Karpas-422 (cell line): ENCODE measurements at regions not wholly inside any gene's neighbourhood (a gene's known extent, or its start where the extent isn't known, plus 50 kb on each side); places are given as distances from the start of the nearest gene placed in this dataset.

ENCODE experiments used
- DNase-seq: peaks from one replicate; pipeline ENCODE4 v3.0.0-alpha.2; 2015
- H2AFZ ChIP-seq: fragments of 200-600 bp; sonication (generic); 2 replicates; pipeline ENCODE4 v1.6.1; 2014; ENCODE audit warnings: antibody characterized with exemption, low read length, mixed read lengths
- H3K27ac ChIP-seq: fragments of 200-600 bp; sonication (generic); 2 replicates; pipeline ENCODE4 v1.5.1; 2014; ENCODE audit warnings: mild to moderate bottlenecking, low read length, moderate library complexity
- H3K27me3 ChIP-seq: fragments of 200-600 bp; sonication (generic); 2 replicates; pipeline ENCODE4 v1.6.1; 2014; ENCODE audit warnings: low read length, mixed read lengths
- H3K36me3 ChIP-seq: fragments of 200-600 bp; sonication (generic); 2 replicates; pipeline ENCODE4 v1.6.1; 2014; ENCODE audit warnings: low read length, mixed read lengths; ENCODE audit not compliant: insufficient read depth
- H3K4me1 ChIP-seq: fragments of 200-600 bp; sonication (generic); 2 replicates; pipeline ENCODE4 v1.6.1; 2014; ENCODE audit warnings: mild to moderate bottlenecking, low read length, mixed read lengths
- H3K4me2 ChIP-seq: fragments of 200-600 bp; sonication (generic); 2 replicates; pipeline ENCODE4 v1.6.1; 2014; ENCODE audit warnings: low read length, low read depth, mild to moderate bottlenecking; ENCODE audit not compliant: poor library complexity, severe bottlenecking
- H3K4me3 ChIP-seq: fragments of 200-600 bp; sonication (generic); 2 replicates; pipeline ENCODE4 v1.5.1; 2014; ENCODE audit warnings: mild to moderate bottlenecking, antibody characterized with exemption, low read length, mixed read lengths
- H3K79me2 ChIP-seq: fragments of 200-600 bp; sonication (generic); 2 replicates; pipeline ENCODE4 v1.6.1; 2014; ENCODE audit warnings: mild to moderate bottlenecking, low read length, mixed read lengths
- H3K9ac ChIP-seq: fragments of 200-600 bp; sonication (generic); 2 replicates; pipeline ENCODE4 v1.6.0; 2014; ENCODE audit warnings: low read length
- H3K9me2 ChIP-seq: fragments of 200-600 bp; sonication (generic), shearing (Covaris generic); replicated peaks from 2 replicates; pipeline ENCODE4 v1.6.0; 2014; ENCODE audit warnings: mild to moderate bottlenecking, low read length, moderate library complexity; ENCODE audit not compliant: insufficient read depth
- H3K9me3 ChIP-seq: fragments of 300-700, 200-600 bp; sonication (generic); 2 replicates; pipeline ENCODE4 v1.6.1; 2014; ENCODE audit warnings: low read length, mixed read lengths
- H4K20me1 ChIP-seq: fragments of 200-600 bp; sonication (generic); 2 replicates; pipeline ENCODE4 v1.6.1; 2014; ENCODE audit warnings: mild to moderate bottlenecking, antibody characterized with exemption, low read length, low read depth; ENCODE audit not compliant: insufficient read depth

DNA sequence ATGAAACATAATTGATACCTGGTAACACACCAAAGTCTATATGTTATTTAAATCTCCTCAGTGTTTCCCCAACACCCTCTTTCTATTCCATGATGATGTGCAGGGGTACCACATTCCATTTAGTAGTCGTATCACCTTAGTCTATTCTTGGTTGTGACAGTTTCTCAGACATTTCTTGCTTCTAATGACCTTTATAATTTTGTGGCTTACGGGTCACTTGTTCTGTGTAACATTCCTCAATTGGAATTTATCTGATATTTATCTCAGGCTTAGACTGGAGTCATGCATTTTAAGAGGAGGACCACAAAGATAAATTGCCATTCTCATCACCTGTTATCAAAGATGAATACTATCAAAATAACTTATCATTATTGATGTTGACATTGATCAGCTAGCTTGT, 679.6 kb downstream of the USP25 start:
- Histone ChIP-seq H3K4me2 (no peak overlapping the region), H4K20me1 (no peaks in the 10 kb centered on the region), H3K36me3 (no peaks in the 10 kb centered on the region), H3K79me2 (no peaks in the 10 kb centered on the region), H3K9me2 (no peaks in the 10 kb centered on the region), H3K27me3 (no peaks in the 10 kb centered on the region), H3K4me3 (no peak overlapping the region), H3K4me1 (no peaks in the 10 kb centered on the region), H3K9ac (no peak overlapping the region), H2AFZ (no peak overlapping the region), H3K27ac (no peak overlapping the region), H3K9me3 (peaks cover 10% of the 10 kb centered on the region)
- no peak for DNase-seq

DNA sequence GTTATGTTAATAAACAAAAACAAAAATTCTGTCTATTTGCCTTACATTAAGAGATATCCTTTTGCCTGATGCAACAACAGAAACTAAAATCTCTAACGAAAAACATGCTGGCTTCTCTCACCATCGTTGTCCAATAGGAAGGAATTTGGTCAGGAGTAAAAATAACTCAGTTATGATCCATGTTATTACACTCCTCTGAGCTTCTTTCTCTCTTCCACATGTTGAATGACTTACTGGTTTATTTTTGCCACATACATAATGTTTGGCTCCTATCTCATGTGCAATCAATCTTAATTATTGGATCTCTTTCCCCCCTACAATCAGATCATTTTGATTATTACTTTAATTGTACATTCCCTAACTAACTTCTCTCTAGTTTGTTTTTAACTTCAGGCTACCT, 688.4 kb downstream of the USP25 start:
- Histone ChIP-seq H3K9me3 (peaks cover 12% of the 10 kb centered on the region), H3K79me2 (no peaks in the 10 kb centered on the region), H3K4me2 (no peak overlapping the region), H2AFZ (no peak overlapping the region), H3K9me2 (no peaks in the 10 kb centered on the region), H3K9ac (no peak overlapping the region), H3K36me3 (no peaks in the 10 kb centered on the region), H3K4me3 (no peak overlapping the region), H4K20me1 (no peaks in the 10 kb centered on the region), H3K27me3 (no peaks in the 10 kb centered on the region), H3K27ac (no peak overlapping the region), H3K4me1 (no peaks in the 10 kb centered on the region)
- DNase-seq: no peak

DNA sequence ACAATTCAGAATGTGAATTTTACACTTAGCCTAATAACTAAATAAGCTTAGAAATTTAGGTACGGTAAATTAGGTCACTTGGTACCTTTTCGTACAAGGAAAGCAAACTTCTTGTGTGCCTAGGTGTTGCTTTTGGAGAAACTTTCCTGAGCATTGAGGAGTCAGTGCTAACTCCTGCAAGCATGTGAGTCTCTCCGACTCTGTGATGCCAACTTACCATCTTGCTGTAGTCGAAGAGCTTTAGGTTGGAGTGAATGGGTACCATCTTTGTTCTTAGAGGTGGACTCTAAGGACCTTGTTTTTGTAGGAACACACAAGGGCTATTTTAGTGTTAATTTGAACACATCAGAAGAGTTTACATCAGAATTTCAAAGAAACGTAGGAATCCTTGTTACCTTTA, 688.9 kb downstream of the USP25 start:
- no peaks in the 10 kb centered on the region for H3K27me3 ChIP-seq
- no peak overlapping the region for H3K27ac ChIP-seq
- no peak overlapping the region for H3K4me3 ChIP-seq
- no peaks in the 10 kb centered on the region for H4K20me1 ChIP-seq
- H3K79me2 ChIP-seq: no peaks in the 10 kb centered on the region
- H2AFZ ChIP-seq: no peak overlapping the region
- DNase-seq: no peak
- no peak overlapping the region for H3K9ac ChIP-seq
- no peaks in the 10 kb centered on the region for H3K9me2 ChIP-seq
- peaks cover 12% of the 10 kb centered on the region for H3K9me3 ChIP-seq
- no peak overlapping the region for H3K4me2 ChIP-seq
- no peaks in the 10 kb centered on the region for H3K4me1 ChIP-seq
- no peaks in the 10 kb centered on the region for H3K36me3 ChIP-seq

DNA sequence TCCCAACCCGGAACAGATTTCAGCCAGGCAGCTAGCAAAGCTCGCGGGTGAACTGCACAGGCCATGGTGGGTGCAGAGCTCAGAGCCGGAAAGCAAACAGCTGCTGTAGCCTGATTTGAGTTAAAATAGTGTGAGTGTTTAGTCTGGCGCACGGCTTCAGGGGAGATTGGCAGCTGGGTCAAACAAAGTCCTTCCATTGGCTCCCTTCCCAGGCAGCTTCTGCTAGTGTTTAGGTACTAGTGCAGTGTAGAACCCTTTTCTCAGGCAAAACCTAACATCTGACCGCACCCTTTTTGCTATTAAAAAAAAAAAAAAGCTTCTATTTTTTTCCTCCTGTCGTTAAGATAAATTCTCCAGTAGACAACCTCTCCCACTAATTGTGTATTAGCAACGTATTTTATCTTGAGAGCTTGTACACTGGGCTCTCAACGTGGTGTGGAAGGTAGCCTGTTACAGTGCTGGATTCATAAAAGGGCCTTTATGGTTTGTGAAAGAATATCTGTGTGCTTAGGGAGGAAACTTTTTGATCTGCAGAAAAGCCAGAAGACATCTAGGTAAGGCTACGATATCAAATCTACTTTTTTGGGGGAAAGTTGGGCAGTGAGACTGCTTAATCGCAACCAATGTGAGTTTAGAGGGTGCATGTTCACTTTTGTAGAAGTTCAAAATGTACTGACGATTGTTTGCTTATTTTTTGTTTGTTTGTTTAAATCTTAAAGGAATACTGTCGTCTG, 689.6 kb downstream of the USP25 start:
- H3K36me3 ChIP-seq: no peaks in the 10 kb centered on the region
- H2AFZ ChIP-seq: no peak overlapping the region
- no peaks in the 10 kb centered on the region for H4K20me1 ChIP-seq
- no peak overlapping the region for H3K4me3 ChIP-seq
- H3K4me2 ChIP-seq: no peak overlapping the region
- H3K27me3 ChIP-seq: no peaks in the 10 kb centered on the region
- peaks cover 15% of the 10 kb centered on the region for H3K9me3 ChIP-seq
- DNase-seq: no peak
- H3K9ac ChIP-seq: no peak overlapping the region
- no peaks in the 10 kb centered on the region for H3K4me1 ChIP-seq
- H3K79me2 ChIP-seq: no peaks in the 10 kb centered on the region
- no peak overlapping the region for H3K27ac ChIP-seq
- no peaks in the 10 kb centered on the region for H3K9me2 ChIP-seq

DNA sequence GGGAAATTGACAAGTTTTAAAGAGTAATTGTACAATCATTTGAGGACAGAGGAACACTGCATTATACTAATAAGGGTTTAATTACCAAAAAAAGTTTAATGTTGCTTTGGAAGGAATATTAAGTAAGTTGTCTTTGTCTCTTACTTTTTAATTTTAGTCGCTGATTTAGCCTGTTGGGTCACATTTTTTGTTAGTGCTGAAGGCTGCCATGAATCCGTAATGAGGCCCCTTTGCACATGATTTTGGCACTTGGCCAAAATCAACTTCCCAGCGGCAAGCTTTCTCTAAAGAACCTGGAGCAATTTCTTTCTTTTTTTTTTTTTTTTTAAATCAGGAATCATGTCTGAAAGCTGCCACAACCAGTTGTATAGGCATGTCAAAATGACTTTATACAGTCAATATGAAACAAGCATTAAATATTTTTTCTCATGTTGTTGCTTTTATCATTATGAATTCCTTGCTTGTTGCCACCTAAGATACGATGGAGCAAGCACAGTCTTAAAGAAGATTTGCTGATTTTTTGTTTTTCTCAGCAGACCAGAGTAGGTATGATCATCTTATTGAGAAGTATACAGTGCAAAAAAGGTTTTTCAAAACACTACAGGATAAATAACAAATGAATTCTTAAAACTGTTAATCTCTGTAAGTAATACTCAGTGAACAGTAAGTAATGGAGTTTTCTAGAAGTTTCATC, 690.4 kb downstream of the USP25 start:
- Histone ChIP-seq H4K20me1 (no peaks in the 10 kb centered on the region), H3K79me2 (no peaks in the 10 kb centered on the region), H3K9ac (no peak overlapping the region), H3K4me1 (no peaks in the 10 kb centered on the region), H3K36me3 (no peaks in the 10 kb centered on the region), H2AFZ (no peak overlapping the region), H3K9me2 (no peaks in the 10 kb centered on the region), H3K4me2 (no peak overlapping the region), H3K9me3 (peaks cover 13% of the 10 kb centered on the region), H3K27me3 (no peaks in the 10 kb centered on the region), H3K4me3 (no peak overlapping the region), H3K27ac (no peak overlapping the region)
- DNase-seq: no peak

DNA sequence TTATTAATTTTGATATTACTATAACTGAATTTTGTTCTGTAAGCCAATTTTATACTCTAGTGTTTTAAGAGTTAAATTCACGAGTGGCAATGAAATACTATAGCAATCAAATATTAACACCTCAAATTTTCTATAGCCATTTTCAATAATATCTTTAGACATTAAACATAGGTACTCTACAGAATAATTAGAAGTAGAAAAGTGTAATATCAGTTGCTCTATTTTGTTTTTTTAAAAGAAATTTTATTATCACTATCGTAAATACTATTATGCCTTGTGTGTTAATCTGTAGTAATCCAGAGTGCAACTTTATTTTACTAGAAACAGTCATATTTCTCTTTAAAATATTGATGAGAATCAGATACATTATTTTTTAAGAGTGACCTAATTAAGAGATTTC, 691.2 kb downstream of the USP25 start:
- Histone ChIP-seq H3K27ac (no peak overlapping the region), H3K9me3 (peaks cover 13% of the 10 kb centered on the region), H3K4me2 (no peak overlapping the region), H3K27me3 (no peaks in the 10 kb centered on the region), H3K9ac (no peak overlapping the region), H2AFZ (no peak overlapping the region), H3K36me3 (no peaks in the 10 kb centered on the region), H3K9me2 (no peaks in the 10 kb centered on the region), H4K20me1 (no peaks in the 10 kb centered on the region), H3K4me1 (no peaks in the 10 kb centered on the region), H3K79me2 (no peaks in the 10 kb centered on the region), H3K4me3 (no peak overlapping the region)
- no peak for DNase-seq

DNA sequence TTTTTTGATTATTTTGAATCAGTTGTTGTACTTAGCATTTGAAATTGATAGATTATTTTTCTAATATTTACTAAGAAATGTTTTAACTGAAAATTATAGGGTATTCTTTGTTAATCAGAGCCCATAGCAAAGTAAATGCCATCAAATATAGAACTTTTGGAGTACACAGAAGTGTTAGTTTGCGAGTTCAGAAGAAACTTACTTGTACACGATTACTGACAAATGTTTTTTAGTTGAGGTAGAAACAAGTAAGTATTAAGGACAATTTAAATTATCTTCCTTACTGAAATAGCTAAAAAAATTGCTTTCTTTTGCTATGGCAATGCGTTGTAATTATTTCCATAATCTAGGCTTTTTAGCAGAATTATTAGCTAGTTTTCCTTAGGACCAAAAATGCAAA, 692.2 kb downstream of the USP25 start:
- Histone ChIP-seq H4K20me1 (no peaks in the 10 kb centered on the region), H3K4me3 (no peak overlapping the region), H3K27me3 (no peaks in the 10 kb centered on the region), H3K4me2 (no peak overlapping the region), H3K36me3 (no peaks in the 10 kb centered on the region), H3K9ac (no peak overlapping the region), H2AFZ (no peak overlapping the region), H3K9me2 (no peaks in the 10 kb centered on the region), H3K4me1 (no peaks in the 10 kb centered on the region), H3K27ac (no peak overlapping the region), H3K9me3 (peaks cover 11% of the 10 kb centered on the region), H3K79me2 (no peaks in the 10 kb centered on the region)
- DNase-seq: no peak

DNA sequence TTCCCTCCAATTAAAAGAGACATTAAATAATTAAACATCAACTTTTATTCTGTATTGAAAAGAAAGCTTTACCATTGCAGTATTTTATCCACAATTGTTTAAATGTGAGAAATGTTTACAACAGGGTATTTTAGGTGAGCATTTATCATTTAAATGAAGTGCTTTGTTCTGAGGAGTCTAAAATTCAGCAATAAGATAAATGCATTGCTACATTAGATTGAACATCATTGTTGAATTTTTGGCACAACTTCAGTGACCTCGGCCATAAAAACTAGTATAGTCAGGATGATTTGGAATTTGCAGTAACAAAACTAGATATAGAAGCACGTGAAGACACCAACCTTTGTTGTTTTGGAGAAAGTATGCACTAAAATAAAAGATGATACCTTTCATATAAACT, 692.9 kb downstream of the USP25 start:
- H3K4me2 ChIP-seq: no peak overlapping the region
- no peak overlapping the region for H3K27ac ChIP-seq
- H3K4me3 ChIP-seq: no peak overlapping the region
- H3K36me3 ChIP-seq: no peaks in the 10 kb centered on the region
- no peaks in the 10 kb centered on the region for H3K9me2 ChIP-seq
- no peaks in the 10 kb centered on the region for H4K20me1 ChIP-seq
- no peaks in the 10 kb centered on the region for H3K79me2 ChIP-seq
- H3K27me3 ChIP-seq: no peaks in the 10 kb centered on the region
- H2AFZ ChIP-seq: no peak overlapping the region
- H3K9me3 ChIP-seq: peaks cover 11% of the 10 kb centered on the region
- DNase-seq: no peak
- H3K4me1 ChIP-seq: no peaks in the 10 kb centered on the region
- H3K9ac ChIP-seq: no peak overlapping the region
